WTC11 (cell line): ENCODE measurements at regions not wholly inside any gene's neighbourhood (a gene's known extent, or its start where the extent isn't known, plus 50 kb on each side); places are given as distances from the start of the nearest gene placed in this dataset.

Experiments
- ATF2 ChIP-seq: sonication (generic); formaldehyde crosslinking; IDR thresholded peaks from 2 replicates; pipeline ENCODE4 v1.8.1; 2022; ENCODE audit warnings: low read depth, missing genetic modification reagents, borderline replicate concordance
- FOXK1 ChIP-seq: sonication (generic); formaldehyde crosslinking; IDR thresholded peaks from 2 replicates; pipeline ENCODE4 v1.8.0; 2022; ENCODE audit warnings: mild to moderate bottlenecking, moderate library complexity, missing genetic modification reagents
- IRF2 ChIP-seq: sonication (generic); formaldehyde crosslinking; IDR thresholded peaks from 2 replicates; pipeline ENCODE4 v1.8.0; 2022; ENCODE audit warnings: low read depth, missing genetic modification reagents, borderline replicate concordance
- MLX ChIP-seq: sonication (generic); formaldehyde crosslinking; IDR thresholded peaks from 2 replicates; pipeline ENCODE4 v1.8.1; 2023; ENCODE audit warnings: mild to moderate bottlenecking, missing genetic modification reagents, moderate library complexity
- NR2C2 ChIP-seq: sonication (generic); formaldehyde crosslinking; IDR thresholded peaks from 2 replicates; pipeline ENCODE4 v1.8.0; 2022; ENCODE audit warnings: mild to moderate bottlenecking, missing genetic modification reagents
- ZNF423 ChIP-seq: fragments of 250-450 bp; sonication (Bioruptor Pico); IDR thresholded peaks from 2 replicates; pipeline ENCODE4 v2.1.2; 2022; ENCODE audit warnings: mild to moderate bottlenecking, moderate library complexity
- TF ChIP-seq, protein P1 (sequence below): sonication (generic); formaldehyde crosslinking; IDR thresholded peaks from 2 replicates; pipeline ENCODE4 v1.8.0; 2022; ENCODE audit warnings: mild to moderate bottlenecking, missing genetic modification reagents
- TF ChIP-seq, protein P2 (sequence below): fragments of 200-600 bp; IDR thresholded peaks from 2 replicates; pipeline ENCODE4 v1.8.0; 2022; ENCODE audit warnings: antibody characterized with exemption

DNA sequence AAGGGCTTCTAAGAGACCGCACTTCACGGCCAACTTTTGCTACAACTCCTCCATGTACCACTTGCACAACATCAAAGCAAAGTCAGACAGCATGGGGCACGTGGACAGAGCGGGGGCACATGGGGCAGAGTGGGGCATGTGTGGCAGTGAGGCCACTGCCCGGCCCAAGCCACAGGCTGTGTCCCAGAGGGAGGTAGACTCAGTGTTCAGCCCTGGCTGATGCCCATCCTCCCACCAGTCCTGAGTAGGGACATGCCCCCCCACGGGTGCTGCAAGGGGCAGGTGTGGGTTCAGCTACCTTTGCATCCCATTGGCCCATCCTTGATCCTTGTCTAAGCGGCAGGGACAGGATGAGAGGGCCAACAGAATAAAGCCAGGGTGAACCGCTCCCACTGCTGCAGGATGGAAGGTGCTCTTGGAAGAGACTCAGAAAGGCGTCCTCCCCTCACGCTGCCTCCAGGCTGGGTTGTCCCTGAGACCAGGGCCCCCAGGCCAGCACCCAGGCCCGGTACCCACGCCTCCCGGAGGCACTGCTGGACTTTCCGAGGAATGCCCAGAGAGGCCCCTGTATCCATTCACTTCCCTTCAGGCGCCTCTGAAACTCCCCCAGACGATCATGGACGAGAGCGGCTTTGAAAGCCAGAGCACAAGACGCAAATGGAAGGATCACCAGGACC lies 218.2 kb downstream of the NDUFA10 start:
- TF ChIP-seq MLX (CRISPR knock-in tag) = no peak
- no peak for TF ChIP-seq ZNF423
- TF ChIP-seq, protein P1, sequence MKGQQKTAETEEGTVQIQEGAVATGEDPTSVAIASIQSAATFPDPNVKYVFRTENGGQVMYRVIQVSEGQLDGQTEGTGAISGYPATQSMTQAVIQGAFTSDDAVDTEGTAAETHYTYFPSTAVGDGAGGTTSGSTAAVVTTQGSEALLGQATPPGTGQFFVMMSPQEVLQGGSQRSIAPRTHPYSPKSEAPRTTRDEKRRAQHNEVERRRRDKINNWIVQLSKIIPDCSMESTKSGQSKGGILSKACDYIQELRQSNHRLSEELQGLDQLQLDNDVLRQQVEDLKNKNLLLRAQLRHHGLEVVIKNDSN = no peak
- no peak for TF ChIP-seq ATF2 (CRISPR knock-in tag)
- no peak for TF ChIP-seq IRF2
- TF ChIP-seq, protein P2, sequence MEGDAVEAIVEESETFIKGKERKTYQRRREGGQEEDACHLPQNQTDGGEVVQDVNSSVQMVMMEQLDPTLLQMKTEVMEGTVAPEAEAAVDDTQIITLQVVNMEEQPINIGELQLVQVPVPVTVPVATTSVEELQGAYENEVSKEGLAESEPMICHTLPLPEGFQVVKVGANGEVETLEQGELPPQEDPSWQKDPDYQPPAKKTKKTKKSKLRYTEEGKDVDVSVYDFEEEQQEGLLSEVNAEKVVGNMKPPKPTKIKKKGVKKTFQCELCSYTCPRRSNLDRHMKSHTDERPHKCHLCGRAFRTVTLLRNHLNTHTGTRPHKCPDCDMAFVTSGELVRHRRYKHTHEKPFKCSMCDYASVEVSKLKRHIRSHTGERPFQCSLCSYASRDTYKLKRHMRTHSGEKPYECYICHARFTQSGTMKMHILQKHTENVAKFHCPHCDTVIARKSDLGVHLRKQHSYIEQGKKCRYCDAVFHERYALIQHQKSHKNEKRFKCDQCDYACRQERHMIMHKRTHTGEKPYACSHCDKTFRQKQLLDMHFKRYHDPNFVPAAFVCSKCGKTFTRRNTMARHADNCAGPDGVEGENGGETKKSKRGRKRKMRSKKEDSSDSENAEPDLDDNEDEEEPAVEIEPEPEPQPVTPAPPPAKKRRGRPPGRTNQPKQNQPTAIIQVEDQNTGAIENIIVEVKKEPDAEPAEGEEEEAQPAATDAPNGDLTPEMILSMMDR = no peak
- no peak for TF ChIP-seq FOXK1 (CRISPR knock-in tag)
- no peak for TF ChIP-seq NR2C2 (CRISPR knock-in tag)
